ENCODE measurements at regions not wholly inside any gene's neighbourhood (a gene's known extent, or its start where the extent isn't known, plus 50 kb on each side); places are given as distances from the start of the nearest gene placed in this dataset.

DNA sequence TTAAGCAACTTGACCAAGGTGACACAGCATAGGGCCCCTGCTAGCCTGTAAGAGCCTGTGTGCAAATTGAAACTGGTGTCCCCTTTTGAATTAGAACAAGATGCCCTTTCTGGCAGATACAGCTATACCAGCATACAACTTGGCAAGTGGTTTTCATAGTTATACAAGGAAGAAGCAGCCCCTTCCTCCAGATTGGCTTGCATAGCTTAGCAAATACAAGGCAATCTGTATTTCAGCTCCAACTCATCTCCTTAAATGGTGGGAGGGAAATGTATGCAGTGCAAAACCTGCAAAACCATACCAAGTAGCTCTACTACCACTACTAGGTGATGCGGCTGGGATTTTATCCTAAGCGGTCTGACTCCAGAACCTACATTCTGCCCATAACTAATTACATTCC, 427.1 kb downstream of the HAPSTR1 start:
- TF ChIP-seq EZH2phosphoT487 (IDR thresholded peaks at IDR 0.05; ENCODE audit: borderline replicate concordance) = no peak
- TF ChIP-seq, protein P1, sequence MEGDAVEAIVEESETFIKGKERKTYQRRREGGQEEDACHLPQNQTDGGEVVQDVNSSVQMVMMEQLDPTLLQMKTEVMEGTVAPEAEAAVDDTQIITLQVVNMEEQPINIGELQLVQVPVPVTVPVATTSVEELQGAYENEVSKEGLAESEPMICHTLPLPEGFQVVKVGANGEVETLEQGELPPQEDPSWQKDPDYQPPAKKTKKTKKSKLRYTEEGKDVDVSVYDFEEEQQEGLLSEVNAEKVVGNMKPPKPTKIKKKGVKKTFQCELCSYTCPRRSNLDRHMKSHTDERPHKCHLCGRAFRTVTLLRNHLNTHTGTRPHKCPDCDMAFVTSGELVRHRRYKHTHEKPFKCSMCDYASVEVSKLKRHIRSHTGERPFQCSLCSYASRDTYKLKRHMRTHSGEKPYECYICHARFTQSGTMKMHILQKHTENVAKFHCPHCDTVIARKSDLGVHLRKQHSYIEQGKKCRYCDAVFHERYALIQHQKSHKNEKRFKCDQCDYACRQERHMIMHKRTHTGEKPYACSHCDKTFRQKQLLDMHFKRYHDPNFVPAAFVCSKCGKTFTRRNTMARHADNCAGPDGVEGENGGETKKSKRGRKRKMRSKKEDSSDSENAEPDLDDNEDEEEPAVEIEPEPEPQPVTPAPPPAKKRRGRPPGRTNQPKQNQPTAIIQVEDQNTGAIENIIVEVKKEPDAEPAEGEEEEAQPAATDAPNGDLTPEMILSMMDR (conservative IDR thresholded peaks at IDR 0.05; ENCODE audit: low read length) = no peak
- no peaks in the 10 kb centered on the region for H3K27me3 ChIP-seq (ENCODE audit: insufficient read depth, low read length, poor library complexity, severe bottlenecking)

DNA sequence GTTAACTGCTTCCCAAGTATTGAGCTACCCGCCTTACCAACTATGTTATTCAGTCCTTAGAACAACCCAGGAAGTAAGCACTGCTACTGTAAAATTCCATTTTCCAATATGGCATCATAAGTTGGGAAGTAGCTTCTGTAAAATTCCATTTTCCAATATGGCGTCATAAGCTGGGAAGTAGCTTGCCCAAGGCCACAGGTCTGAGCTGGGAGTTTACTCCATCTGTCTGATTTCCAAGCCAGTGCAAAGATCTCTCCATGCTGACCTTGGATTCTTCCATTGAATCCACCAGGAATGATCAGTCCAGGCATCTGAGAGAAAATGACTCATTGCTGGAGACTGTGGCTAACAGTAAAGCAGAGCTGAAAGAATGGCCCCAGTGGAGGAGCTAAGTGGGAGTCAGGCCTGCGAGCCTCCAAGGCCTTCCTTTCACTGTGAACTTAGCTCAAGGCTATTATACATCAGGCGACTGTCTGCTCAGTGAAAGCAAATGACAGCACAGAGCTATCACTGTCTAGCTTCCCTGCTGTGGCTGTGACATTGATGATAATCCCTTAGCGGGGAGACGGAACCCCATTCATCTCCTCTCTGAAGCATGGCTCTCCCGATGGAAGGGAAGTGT, 430.4 kb downstream of the HAPSTR1 start:
- Histone ChIP-seq H2AFZ (ENCODE audit: low read length) (no peak overlapping the region), H3K36me3 (ENCODE audit: insufficient read depth, low read length) (no peaks in the 10 kb centered on the region), H3K9ac (ENCODE audit: low read depth, low read length, poor library complexity, severe bottlenecking) (no peak overlapping the region), H3K4me2 (ENCODE audit: low read depth, low read length, poor library complexity, severe bottlenecking) (no peak overlapping the region), H3K4me3 (ENCODE audit: low read length, poor library complexity, severe bottlenecking) (no peak overlapping the region), H3K4me1 (ENCODE audit: insufficient read depth, low read length, poor library complexity, severe bottlenecking) (no peaks in the 10 kb centered on the region), H3K79me2 (ENCODE audit: insufficient read depth, low read length) (no peaks in the 10 kb centered on the region), H3F3A (ENCODE audit: low read depth) (no peaks in the 10 kb centered on the region), H3K9me2 (replicated peaks; ENCODE audit: low read depth, low read length) (no peaks in the 10 kb centered on the region), H4K20me1 (ENCODE audit: insufficient read depth, low read length, poor library complexity, severe bottlenecking) (no peaks in the 10 kb centered on the region), H3K9me3 (ENCODE audit: insufficient read depth, low read depth, low read length) (no peaks in the 10 kb centered on the region), H3K27me3 (ENCODE audit: insufficient read depth, low read length, poor library complexity, severe bottlenecking) (no peaks in the 10 kb centered on the region)
- TF ChIP-seq EZH2phosphoT487 (IDR thresholded peaks at IDR 0.05; ENCODE audit: borderline replicate concordance) = no peak
- TF ChIP-seq, protein P1 (conservative IDR thresholded peaks at IDR 0.05; ENCODE audit: low read length) = no peak

More for the DNA sequence above, 427.1 kb downstream of the HAPSTR1 start:
- Histone ChIP-seq H3K9me3 (ENCODE audit: insufficient read depth, low read depth, low read length) (no peaks in the 10 kb centered on the region), H3K36me3 (ENCODE audit: insufficient read depth, low read length) (no peaks in the 10 kb centered on the region), H3K79me2 (ENCODE audit: insufficient read depth, low read length) (no peaks in the 10 kb centered on the region), H4K20me1 (ENCODE audit: insufficient read depth, low read length, poor library complexity, severe bottlenecking) (no peaks in the 10 kb centered on the region), H3K9me2 (replicated peaks; ENCODE audit: low read depth, low read length) (no peaks in the 10 kb centered on the region), H3K4me1 (ENCODE audit: insufficient read depth, low read length, poor library complexity, severe bottlenecking) (no peaks in the 10 kb centered on the region), H3K4me3 (ENCODE audit: low read length, poor library complexity, severe bottlenecking) (no peak overlapping the region), H3K9ac (ENCODE audit: low read depth, low read length, poor library complexity, severe bottlenecking) (no peak overlapping the region), H2AFZ (ENCODE audit: low read length) (no peak overlapping the region), H3K4me2 (ENCODE audit: low read depth, low read length, poor library complexity, severe bottlenecking) (no peak overlapping the region), H3F3A (ENCODE audit: low read depth) (no peaks in the 10 kb centered on the region)

DNA sequence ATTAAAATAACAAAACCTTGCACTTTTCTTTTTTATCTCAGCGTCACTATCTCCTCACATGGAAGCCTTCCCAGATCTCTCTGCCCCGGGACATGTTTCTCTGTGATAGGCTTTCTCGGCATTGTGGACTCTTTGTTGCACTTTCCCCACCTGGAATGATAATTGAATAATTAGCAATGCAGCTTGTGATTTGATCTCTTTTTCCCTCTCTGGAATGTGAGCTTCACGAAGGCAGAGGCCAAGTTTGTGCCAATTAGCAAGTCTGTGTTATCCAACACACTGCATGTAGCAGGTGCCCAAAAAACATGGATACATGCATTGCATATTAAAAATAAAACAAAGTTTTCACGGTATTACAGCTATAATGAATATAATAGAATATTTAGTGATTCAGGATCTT, 431.2 kb downstream of the HAPSTR1 start:
- Histone ChIP-seq H2AFZ (ENCODE audit: low read length) (no peak overlapping the region), H3K36me3 (ENCODE audit: insufficient read depth, low read length) (no peaks in the 10 kb centered on the region), H3K27me3 (ENCODE audit: insufficient read depth, low read length, poor library complexity, severe bottlenecking) (no peaks in the 10 kb centered on the region), H3K4me3 (ENCODE audit: low read length, poor library complexity, severe bottlenecking) (no peak overlapping the region), H3K4me1 (ENCODE audit: insufficient read depth, low read length, poor library complexity, severe bottlenecking) (no peaks in the 10 kb centered on the region), H3K9me2 (replicated peaks; ENCODE audit: low read depth, low read length) (no peaks in the 10 kb centered on the region), H4K20me1 (ENCODE audit: insufficient read depth, low read length, poor library complexity, severe bottlenecking) (no peaks in the 10 kb centered on the region), H3K9me3 (ENCODE audit: insufficient read depth, low read depth, low read length) (no peaks in the 10 kb centered on the region), H3F3A (ENCODE audit: low read depth) (no peaks in the 10 kb centered on the region), H3K4me2 (ENCODE audit: low read depth, low read length, poor library complexity, severe bottlenecking) (no peak overlapping the region), H3K79me2 (ENCODE audit: insufficient read depth, low read length) (no peaks in the 10 kb centered on the region), H3K9ac (ENCODE audit: low read depth, low read length, poor library complexity, severe bottlenecking) (no peak overlapping the region)
- TF ChIP-seq, protein P1 (conservative IDR thresholded peaks at IDR 0.05; ENCODE audit: low read length) = no peak
- no peak for TF ChIP-seq EZH2phosphoT487 (IDR thresholded peaks at IDR 0.05; ENCODE audit: borderline replicate concordance)
